ENCODE measurements at regions not wholly inside any gene's neighbourhood (a gene's known extent, or its start where the extent isn't known, plus 50 kb on each side); places are given as distances from the start of the nearest gene placed in this dataset.

- Histone ChIP-seq H3K36me3 (ENCODE audit: insufficient read depth, low read length) (no peaks in the 10 kb centered on the region), H3K79me2 (ENCODE audit: insufficient read depth, low read length) (no peaks in the 10 kb centered on the region), H3K9me3 (ENCODE audit: low read depth, low read length) (no peaks in the 10 kb centered on the region), H4K20me1 (ENCODE audit: insufficient read depth, low read length) (no peaks in the 10 kb centered on the region), H3K4me3 (ENCODE audit: insufficient read depth, low read length) (no peak overlapping the region), H3K4me1 (ENCODE audit: insufficient read depth, low read length) (no peaks in the 10 kb centered on the region), H3K27ac (ENCODE audit: low read depth, low read length) (no peak overlapping the region), H3K4me2 (ENCODE audit: insufficient read depth, low read length) (no peak overlapping the region), H3K27me3 (ENCODE audit: insufficient read depth, low read length) (no peaks in the 10 kb centered on the region), H2AFZ (ENCODE audit: low read length) (no peak overlapping the region)
- TF ChIP-seq CTCF (IDR thresholded peaks at IDR 0.05; ENCODE audit: extremely low read depth, low read depth, low read length), result no peak
- no peak for DNase-seq (ENCODE audit: insufficient read length, low spot score, missing footprints)
These were observed 160.8 kb upstream of the SAMSN1 start for GRCh38 chr21:14706712-14707510.

- DNase-seq (ENCODE audit: insufficient read length, low spot score, missing footprints), result no peak
- H3K4me2 ChIP-seq (ENCODE audit: insufficient read depth, low read length), result no peak overlapping the region
- no peaks in the 10 kb centered on the region for H4K20me1 ChIP-seq (ENCODE audit: insufficient read depth, low read length)
- no peak overlapping the region for H3K27ac ChIP-seq (ENCODE audit: low read depth, low read length)
- H3K4me1 ChIP-seq (ENCODE audit: insufficient read depth, low read length), result no peaks in the 10 kb centered on the region
- H3K27me3 ChIP-seq (ENCODE audit: insufficient read depth, low read length), result no peaks in the 10 kb centered on the region
- H3K36me3 ChIP-seq (ENCODE audit: insufficient read depth, low read length), result no peaks in the 10 kb centered on the region
- no peaks in the 10 kb centered on the region for H3K9me3 ChIP-seq (ENCODE audit: low read depth, low read length)
- no peak overlapping the region for H2AFZ ChIP-seq (ENCODE audit: low read length)
- H3K79me2 ChIP-seq (ENCODE audit: insufficient read depth, low read length), result no peaks in the 10 kb centered on the region
- no peak for TF ChIP-seq CTCF (IDR thresholded peaks at IDR 0.05; ENCODE audit: extremely low read depth, low read depth, low read length)
- no peak overlapping the region for H3K4me3 ChIP-seq (ENCODE audit: insufficient read depth, low read length)
These were observed 153.6 kb upstream of the SAMSN1 start for GRCh38 chr21:14699433-14700407.

GRCh38 chr21:14697769-14698168 is 151.7 kb upstream of the SAMSN1 start:
- Histone ChIP-seq H3K9me3 (ENCODE audit: low read depth, low read length) (no peaks in the 10 kb centered on the region), H3K36me3 (ENCODE audit: insufficient read depth, low read length) (no peaks in the 10 kb centered on the region), H3K27ac (ENCODE audit: low read depth, low read length) (no peak overlapping the region), H2AFZ (ENCODE audit: low read length) (no peak overlapping the region), H4K20me1 (ENCODE audit: insufficient read depth, low read length) (no peaks in the 10 kb centered on the region), H3K4me1 (ENCODE audit: insufficient read depth, low read length) (no peaks in the 10 kb centered on the region), H3K79me2 (ENCODE audit: insufficient read depth, low read length) (no peaks in the 10 kb centered on the region), H3K4me3 (ENCODE audit: insufficient read depth, low read length) (no peak overlapping the region), H3K27me3 (ENCODE audit: insufficient read depth, low read length) (no peaks in the 10 kb centered on the region), H3K4me2 (ENCODE audit: insufficient read depth, low read length) (no peak overlapping the region)
- TF ChIP-seq CTCF (IDR thresholded peaks at IDR 0.05; ENCODE audit: extremely low read depth, low read depth, low read length), result no peak
- DNase-seq (ENCODE audit: insufficient read length, low spot score, missing footprints), result no peak

- H3K9me3 ChIP-seq (ENCODE audit: low read depth, low read length), result no peaks in the 10 kb centered on the region
- H3K36me3 ChIP-seq (ENCODE audit: insufficient read depth, low read length), result no peaks in the 10 kb centered on the region
- H3K4me3 ChIP-seq (ENCODE audit: insufficient read depth, low read length), result no peak overlapping the region
These were observed 148.7 kb upstream of the SAMSN1 start for GRCh38 chr21:14694817-14695216.

More at GRCh38 chr21:14694817-14695216, 148.7 kb upstream of the SAMSN1 start:
- Histone ChIP-seq H4K20me1 (ENCODE audit: insufficient read depth, low read length) (no peaks in the 10 kb centered on the region), H2AFZ (ENCODE audit: low read length) (no peak overlapping the region), H3K4me2 (ENCODE audit: insufficient read depth, low read length) (no peak overlapping the region), H3K4me1 (ENCODE audit: insufficient read depth, low read length) (no peaks in the 10 kb centered on the region), H3K27me3 (ENCODE audit: insufficient read depth, low read length) (no peaks in the 10 kb centered on the region), H3K79me2 (ENCODE audit: insufficient read depth, low read length) (no peaks in the 10 kb centered on the region), H3K27ac (ENCODE audit: low read depth, low read length) (no peak overlapping the region)
- TF ChIP-seq CTCF (IDR thresholded peaks at IDR 0.05; ENCODE audit: extremely low read depth, low read depth, low read length), result no peak
- DNase-seq (ENCODE audit: insufficient read length, low spot score, missing footprints), result no peak
